HG03432 (cell line): ENCODE measurements at regions not wholly inside any gene's neighbourhood (a gene's known extent, or its start where the extent isn't known, plus 50 kb on each side); places are given as distances from the start of the nearest gene placed in this dataset.
A peak's percentile ranks its signal among the peaks of the same experiment; 100 is the strongest.
"Not testable (repeated sequence)": the region's sequence is repeated elsewhere in the genome, so short reads cannot be mapped to it uniquely, and the experiment has no call there.

Experiments
- ATAC-seq: cut with Tn5 transposase; IDR thresholded peaks from one replicate; pipeline ENCODE4 v1.9.1; 2021; ENCODE audit warnings: mild to moderate bottlenecking, moderate library complexity; ENCODE audit not compliant: unreplicated experiment

DNA sequence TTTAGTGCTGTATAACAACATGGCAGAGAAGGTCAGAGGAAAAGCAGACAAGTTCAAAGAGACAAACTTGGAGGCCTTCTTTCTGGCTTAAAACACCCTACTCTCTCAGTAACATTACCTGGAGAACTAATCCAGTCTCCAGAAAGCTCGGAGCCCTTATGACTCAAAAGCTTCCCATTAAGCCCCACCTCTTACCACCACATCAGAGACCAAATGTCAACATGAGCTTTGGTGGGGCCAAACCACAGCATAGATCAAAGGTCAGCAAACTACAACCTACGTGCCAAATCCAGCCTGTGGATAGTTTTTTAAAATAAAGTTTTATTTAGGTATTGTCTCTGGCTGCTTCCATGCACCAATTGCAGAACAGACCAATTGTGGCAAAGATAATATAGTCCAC, 589.9 kb downstream of the DNAH5 start:
- ATAC-seq: no peak

DNA sequence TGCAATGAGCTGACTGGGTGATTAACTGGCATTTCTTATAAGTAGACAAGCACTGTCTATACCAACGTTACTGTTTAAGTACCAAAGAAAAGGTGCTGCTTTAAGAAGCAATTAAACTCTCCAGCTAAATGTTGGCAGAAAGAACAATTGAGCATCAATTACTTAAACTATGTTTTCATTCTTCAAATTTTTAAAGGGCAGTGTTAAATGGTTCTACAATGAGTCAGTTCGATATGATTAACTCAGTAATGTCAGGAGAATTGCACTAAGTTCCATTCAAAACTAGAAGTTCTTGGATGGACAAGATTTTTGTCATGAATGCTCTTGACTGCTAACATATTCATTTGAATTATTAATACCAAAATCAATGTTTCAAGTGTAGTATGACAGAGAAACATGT, 593.7 kb downstream of the DNAH5 start:
- ATAC-seq: no peak

DNA sequence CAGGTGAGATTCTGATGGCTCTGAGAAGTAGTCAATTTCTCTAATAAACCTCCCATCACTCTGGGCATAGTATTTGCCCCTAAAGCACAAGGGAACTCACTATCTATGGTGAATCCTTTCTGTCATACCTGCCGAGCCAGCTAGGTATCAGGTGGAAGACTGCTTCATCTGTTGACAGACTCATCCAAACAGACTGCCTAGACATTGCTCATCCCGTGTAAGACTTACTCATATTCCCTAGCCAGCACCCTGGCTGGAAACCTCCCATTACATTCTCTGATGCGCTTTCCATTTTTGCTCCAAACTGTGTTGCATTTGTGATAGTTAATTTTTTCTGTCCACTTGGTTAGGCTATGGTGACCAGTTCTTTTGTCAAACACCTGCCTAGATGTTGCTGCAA, 595.9 kb downstream of the DNAH5 start:
- no peak for ATAC-seq

DNA sequence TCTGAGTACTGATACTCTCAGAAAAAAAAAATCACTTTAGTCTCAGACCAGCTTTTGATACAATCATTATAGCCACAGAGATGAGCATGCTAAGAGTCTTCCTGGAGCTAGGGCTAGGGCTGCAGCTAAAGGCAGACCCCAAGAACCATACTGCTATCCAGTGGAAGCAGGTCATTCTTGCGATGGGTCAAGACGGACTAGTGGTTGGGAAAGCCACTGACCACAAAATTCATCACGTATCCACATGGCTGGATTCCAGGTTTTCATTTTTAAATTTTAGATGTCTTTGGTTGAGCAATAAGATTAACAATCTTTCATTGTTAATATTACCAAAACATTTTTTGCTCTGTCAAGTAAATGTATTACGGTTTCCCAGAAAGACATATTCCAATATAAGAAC, 598.1 kb downstream of the DNAH5 start:
- ATAC-seq: no peak

DNA sequence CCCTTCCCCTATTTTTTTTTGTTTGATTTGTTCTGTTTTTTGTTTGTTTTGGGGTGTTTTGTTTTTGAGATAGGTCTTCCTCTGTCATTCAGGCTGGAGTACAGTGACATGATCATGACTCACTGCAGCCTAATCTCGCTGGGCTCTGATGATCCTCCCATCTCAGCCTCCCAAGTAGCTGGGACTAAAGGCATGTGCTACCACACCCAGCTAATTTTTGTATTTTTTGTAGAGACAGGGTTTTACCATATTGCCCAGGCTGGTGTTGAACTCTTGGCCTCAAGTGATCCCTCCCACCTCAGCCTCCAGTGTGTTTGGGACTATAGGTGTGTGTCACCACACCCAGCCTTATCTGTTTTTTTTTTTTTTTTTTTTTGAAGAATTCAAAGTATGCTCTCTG, 605.4 kb downstream of the DNAH5 start:
- ATAC-seq: no peak

DNA sequence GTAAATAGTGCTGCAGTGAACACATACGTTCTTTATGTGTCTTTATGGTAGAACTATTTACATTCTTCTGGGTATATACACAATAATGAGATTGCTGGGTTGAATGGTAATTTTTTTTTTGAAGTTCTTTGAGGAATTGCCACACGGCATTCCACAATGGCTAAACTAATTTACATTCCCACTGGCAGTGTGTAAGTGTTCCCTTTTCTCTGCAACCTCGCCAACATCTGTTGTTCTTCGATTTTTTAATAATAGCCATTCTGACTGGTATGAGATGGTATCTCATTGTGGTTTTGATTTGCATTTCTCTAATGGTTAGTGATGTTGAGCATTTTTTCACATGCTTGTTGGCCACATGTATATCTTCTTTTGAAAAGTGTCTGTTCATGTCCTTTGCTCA, 609.5 kb downstream of the DNAH5 start:
- ATAC-seq: not testable (repeated sequence)

DNA sequence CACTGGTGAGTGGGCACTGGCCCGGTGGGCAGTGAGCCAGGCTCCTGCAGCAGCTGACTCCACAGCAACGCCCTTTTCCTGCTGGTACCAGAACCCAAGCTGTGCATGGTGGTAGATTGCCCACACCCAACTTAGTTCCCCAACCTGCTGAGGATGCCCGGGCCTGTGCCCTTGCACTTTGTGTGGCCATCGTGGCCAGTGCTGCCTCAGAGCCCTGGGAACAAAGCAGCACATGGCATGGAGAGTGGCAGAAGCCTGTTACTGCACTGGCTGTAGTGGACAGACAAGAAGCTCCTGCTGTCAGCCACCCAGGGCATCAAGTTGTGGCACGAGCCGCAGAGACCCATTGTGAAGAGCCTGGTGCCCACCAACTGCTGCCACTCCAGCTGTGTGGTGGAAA, 612.9 kb downstream of the DNAH5 start:
- no peak for ATAC-seq

DNA sequence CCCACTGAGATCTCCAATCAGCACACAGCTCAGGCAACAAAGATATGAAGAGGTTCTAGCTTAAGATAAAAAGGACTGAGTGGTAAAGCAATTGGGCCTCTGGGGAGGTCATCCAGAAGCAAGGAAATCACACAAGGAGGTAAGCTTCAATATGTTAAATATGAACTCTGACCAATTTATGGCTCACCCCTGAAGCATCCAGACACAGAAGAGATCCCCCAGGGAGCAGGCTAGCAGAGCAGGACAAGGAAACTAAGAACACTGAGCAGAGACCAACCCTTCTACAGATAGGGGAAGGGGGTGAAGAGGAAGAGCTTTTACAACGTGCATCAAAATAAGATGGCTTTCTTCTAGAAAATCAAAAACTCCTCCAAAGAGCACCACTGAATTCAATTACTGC, 616.2 kb downstream of the DNAH5 start:
- ATAC-seq: no peak

DNA sequence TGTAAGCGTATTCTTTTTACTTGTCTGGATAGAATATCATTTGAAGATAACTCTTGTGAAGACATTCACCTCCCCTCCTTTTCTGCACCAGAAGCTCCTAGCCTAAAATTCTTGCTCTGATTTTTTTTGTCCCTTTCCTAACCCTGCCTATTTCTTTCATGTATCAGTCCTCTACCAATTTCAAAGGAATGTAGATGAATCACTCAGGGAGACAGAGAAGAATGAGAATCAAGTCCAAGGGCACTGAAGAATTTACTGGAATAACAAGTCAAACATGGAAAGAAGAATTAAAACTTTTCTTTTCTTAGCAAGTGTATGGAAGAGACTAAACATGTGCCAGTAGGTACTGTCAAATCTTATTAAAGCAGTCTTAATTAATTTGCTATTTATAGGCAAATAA, 618.7 kb downstream of the DNAH5 start:
- ATAC-seq: no peak

DNA sequence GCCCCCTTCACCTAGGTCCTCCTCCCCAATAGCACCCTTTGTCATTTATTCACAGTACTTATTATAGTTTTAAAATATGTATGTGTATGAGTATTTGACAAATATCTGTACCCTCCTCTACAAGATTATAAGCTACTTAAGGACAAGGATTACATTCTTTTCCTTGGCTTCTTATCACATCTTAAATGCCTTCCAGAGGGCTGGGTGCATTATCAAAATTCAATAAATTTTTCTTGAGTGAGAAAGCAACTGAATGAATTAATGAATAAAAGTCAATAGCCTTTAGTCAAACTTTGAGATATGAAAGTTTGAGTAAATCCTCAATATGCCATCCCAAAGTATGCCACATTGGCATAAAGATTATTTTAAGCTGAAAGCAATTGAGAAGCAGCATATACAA, 621.7 kb downstream of the DNAH5 start:
- ATAC-seq: no peak

DNA sequence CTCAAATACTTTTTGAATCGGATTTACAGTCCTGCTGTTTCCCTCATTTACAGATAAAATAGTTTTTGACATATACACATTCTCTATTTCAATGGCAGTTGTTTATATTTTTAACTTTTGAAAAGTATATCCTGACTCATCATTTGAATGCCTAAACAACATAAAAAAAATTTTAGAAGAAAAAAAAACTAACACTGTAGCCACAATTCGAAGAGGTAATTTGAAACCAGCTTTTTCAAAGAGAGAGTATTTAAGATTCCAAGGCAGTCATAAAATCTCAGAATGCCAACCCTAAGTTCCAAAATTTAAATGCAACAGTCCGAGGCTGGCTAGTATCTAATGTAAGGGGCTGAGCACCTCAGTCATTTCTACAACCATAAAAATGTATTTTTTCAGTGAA, 626.8 kb downstream of the DNAH5 start:
- ATAC-seq: no peak

DNA sequence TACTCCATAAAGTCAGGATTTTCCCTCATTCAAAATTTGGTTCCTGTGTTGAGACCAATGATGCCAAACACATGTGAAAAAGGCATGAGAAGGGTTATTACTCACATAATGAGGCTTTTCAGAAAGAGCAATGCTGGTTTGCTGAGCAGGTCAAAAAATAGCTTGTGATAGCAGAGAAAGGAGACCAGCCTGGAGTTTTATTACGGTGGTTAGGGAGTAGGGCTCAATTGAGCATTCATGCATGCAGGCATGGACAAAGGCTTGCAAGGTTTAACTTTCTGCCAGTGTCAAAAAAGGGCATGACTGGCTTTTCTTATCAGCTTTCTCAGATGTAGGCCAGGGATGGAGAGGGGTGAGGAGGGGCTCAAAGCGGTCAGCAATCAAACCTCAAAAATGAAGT, 628.3 kb downstream of the DNAH5 start:
- no peak for ATAC-seq

DNA sequence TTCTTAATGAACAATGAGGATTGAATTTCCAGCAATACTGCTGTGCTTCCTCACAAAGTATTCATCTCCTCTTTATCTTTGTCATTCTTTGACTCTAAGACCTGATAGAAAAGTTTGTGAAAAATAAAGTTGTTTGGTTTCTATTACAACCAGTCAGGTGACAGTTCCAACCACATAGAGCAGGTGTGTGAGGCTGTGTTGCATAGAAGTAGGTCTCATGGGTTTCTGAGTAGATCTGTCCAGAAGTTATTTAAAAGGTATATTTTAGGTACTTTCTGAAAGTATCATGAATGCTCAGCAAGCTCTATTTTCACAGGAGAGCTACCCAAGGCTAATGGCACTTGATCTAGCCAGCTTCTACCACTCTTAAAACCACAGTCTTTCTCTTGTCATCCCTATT, 637.0 kb downstream of the DNAH5 start:
- ATAC-seq: no peak

DNA sequence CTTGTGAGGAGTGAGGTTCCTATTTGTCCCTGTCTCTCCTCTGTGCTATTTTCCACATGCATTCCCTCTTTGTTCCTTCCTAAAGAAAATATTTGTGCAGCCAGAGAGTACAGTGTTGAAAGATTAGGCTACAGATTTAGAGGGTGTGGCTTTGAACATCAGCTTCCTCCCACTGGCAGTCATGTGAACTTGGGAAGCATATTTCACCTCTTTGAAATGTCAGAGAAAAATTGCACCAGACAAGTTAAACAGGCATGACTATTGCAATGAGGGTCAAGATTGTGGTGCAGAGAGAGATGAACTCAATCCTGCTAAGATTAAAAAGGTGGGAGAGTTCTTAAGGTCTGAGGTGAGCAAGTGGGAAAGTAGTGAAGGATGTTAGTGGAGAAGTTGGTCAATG, 641.0 kb downstream of the DNAH5 start:
- no peak for ATAC-seq

DNA sequence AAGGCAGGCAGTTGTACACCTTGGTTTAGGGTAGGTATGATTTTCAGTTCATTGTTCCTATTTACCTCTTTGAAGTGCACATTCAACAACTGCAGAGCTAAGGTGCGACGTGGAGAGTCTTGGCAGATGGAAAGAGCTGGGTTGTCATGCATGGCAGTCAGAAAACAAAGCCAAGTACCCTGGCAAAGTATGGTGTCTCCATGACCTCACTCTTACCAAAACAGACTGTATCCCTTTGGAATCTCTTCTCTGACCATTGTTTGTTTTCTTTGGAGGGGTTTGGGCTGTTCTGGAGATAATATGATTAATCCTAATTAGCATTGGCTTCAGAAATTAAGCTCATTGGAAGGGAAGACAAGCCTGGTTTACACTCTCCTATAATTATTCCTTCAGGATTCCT, 665.7 kb downstream of the DNAH5 start:
- no peak for ATAC-seq

DNA sequence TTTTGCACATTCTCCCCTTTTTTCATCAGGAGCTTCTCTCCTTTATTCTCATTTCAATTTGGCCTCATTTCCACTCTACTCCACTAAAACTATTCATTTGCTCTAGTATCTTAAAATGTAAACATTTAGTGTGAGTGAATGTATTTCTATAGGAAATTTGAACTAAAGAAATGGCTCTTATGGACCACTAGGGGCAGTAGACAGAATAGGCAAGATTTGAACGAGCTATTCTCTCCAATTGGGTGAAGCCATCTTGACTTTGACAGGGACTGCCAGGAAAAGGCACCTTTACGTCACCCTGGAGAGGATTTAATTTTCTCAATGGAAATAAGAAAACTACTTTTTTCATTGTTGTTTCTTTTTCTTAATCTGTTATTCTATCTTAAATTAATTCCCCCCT, 666.3 kb downstream of the DNAH5 start:
- ATAC-seq: peak; percentile 49

DNA sequence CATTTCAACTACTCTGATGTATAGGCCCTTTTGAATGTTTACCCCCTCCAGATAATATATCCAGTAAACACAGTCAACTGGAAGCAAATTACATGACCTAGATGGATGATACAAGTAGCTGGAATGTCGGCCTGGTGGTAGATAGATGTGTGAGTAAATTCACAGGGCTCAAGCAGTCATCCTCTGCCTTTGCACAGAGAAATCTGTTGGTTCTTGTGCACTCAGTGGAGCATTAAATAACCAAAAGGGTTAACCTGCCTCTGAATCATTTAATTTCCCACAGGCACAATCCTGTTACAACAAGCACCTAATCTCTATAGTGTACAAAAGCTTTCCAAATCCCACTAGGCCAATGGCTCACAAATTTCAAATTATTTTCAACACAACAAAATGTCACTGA, 668.3 kb downstream of the DNAH5 start:
- ATAC-seq: no peak

DNA sequence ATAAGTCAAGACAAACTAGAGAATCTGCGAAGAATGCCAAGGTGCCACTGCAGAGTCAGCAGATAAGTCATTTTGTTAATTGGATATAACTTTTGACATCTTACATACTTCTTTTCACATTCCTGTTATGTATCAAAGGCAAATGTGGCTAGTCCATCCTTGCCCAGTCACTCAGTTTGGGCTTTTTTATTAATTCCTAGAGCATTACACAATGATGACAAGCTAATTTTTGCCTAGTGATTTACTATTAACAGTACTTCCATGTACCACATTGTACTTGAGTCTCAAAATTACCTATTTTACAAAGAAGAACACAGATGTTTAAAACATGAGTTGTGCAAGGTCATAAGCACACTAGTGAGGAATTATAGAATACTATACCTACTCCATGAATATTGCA, 680.8 kb downstream of the DNAH5 start:
- no peak for ATAC-seq

DNA sequence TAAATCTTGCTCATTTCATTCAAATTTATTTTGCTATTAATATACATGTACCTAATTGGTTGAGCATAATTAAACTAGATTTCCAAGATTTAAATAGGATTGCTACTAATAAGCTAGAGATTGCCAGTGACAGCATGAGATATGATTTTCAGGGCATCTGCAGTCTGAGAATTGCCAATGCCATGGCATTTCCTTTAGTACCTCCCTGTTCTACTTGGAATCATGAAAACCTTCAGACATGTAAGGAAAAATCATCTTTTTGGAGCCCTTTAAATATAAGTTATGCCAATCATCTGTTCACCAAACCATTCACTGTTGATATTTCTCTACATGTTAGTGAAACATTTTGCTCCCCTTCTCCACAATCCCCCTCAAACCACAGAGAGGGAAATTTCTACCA, 691.4 kb downstream of the DNAH5 start:
- ATAC-seq: no peak

DNA sequence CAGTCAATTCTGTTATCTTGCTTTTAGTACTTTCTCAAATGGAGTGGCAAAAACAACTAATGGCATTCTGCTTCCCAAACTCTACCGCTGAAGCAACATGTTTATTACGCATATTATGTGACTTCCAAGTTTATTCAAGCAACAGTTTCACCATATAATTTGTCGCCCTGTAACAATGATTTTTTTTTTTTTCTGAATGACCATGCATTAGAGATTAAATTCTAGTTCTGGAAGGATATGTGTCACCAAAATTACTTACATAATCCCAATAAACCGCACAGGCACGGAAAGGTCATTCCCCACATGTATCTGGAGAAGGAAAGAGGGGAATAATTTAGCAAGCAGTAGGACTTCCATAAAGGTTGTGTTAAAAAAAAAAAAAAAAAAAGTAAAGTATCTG, 691.8 kb downstream of the DNAH5 start:
- no peak for ATAC-seq

DNA sequence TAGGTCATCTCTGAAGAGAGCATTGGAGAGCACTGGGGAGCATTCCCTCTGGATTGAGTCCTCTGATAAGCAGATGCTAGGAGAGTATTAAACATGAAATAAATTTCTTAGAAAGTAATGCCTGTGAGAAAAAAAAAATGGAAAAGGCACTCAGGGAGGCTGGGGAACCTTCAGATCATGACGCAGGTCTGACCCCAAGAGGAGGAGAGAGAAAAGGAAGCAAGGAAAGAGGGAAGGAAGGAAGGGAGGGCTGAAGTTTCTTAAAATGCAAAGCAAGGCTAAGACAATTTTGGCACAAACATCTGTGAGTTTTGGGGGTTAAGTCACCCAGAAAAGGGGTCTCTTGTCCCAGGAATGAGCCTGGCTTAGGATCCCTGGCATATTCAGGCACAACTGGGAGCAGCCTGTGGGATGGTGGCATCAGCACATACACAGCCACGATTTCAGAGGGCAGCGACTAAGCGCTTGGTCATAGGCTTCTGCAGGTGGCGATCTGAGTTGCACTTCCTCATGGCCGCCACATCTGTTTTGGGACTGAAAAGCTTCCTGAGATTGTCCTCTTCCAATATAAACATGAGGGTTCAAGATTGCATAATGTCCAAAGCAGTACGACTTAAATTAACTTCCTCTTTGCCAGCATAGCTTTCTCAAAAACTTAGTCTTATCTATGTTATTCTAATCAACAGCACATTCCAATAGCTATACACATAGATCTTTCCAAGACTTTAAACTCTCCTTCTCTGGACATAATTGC, 692.7 kb downstream of the DNAH5 start:
- no peak for ATAC-seq

DNA sequence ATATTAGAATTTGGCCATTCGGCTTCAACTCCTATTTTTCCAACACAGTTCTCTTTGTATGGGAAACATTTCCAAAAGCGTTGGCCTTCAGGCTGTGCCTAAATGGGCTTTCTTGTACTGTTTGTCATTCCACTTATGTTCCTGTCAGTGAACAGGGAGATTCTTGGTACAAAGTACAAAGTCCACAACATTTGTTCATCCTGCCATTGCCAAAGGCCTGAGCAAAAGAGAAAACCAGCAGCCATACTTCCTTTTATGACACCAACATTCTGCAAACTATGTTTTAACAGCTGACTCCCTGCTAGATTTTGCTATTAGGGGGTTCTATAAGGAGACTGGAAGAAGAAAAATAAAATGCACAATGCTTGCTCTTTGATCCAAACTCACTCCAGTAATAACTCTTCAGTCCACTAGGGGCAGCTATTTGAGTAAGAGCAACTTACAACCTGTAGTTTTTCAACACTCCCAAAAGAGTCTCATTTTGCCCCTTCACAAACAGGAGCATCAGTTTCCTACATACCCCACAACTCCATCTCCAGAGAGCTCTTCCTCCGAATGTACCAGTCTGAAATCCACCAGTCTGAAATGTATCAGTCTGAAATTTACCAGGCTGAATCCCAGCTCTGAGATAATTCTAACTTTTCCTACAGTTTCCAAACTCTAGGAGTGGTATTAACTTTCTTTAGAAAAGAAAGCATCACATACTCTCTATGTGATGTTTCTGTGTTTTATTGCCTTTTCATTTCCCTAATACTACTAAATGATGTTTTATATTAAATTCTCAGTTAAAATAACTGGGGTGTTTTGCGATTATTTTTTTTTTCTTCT, 693.8 kb downstream of the DNAH5 start:
- ATAC-seq: peak; percentile 77

DNA sequence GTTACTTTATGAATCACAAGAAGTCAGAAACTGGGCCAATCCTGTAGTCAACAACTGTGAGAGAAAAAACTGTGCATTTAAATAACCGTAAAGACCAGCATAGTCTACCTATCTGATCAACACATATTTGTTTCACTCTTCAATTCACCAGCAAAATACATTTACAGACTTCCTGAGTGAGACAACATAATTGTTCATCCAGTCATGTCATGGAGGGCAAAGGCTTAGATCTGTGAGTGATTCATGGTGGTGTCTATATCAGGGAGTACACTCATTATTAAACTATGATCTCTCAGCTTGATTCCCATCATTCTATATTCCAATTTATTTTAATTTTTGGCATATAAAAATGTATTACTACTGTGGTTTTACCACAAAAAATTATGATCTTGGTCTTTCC, 694.6 kb downstream of the DNAH5 start:
- no peak for ATAC-seq
